Astrocyte (in vitro differentiated cells and primary cell): ENCODE measurements at regions not wholly inside any gene's neighbourhood (a gene's known extent, or its start where the extent isn't known, plus 50 kb on each side); places are given as distances from the start of the nearest gene placed in this dataset.
A peak's percentile ranks its signal among the peaks of the same experiment; 100 is the strongest.

Source experiments
- DNase-seq: peaks from one replicate; pipeline ENCODE4 v3.0.0-alpha.2; 2010; ENCODE audit warnings: low read depth
- FAIRE-seq: peaks from 2 replicates; lab custom pipeline; 2011; peaks lifted over from hg19 to GRCh38; lab: Jason Lieb, UNC
- H2AFZ ChIP-seq: 2 replicates; pipeline ENCODE4 v1.6.0; 2012; ENCODE audit warnings: low read depth, low read length, inconsistent platforms
- H3K27ac ChIP-seq: 2 replicates; pipeline ENCODE4 v1.5.1; 2011; ENCODE audit warnings: low read depth, low read length, inconsistent platforms
- H3K27me3 ChIP-seq: 2 replicates; pipeline ENCODE4 v1.6.0; 2011; ENCODE audit warnings: low read length, inconsistent platforms; ENCODE audit not compliant: insufficient read depth
- H3K36me3 ChIP-seq: 2 replicates; pipeline ENCODE4 v1.5.1; 2011; ENCODE audit warnings: low read length, inconsistent platforms; ENCODE audit not compliant: insufficient read depth
- H3K4me1 ChIP-seq: 2 replicates; pipeline ENCODE4 v1.5.1; 2011; ENCODE audit warnings: low read length, inconsistent platforms; ENCODE audit not compliant: insufficient read depth
- H3K4me2 ChIP-seq: 2 replicates; pipeline ENCODE4 v1.6.0; 2012; ENCODE audit warnings: low read length, inconsistent platforms
- H3K4me3 ChIP-seq: 2 replicates; pipeline ENCODE4 v1.5.1; 2011; ENCODE audit warnings: low read depth, mild to moderate bottlenecking, low read length, inconsistent platforms; ENCODE audit not compliant: insufficient read depth
- H3K79me2 ChIP-seq: 2 replicates; pipeline ENCODE4 v1.6.0; 2012; ENCODE audit warnings: mild to moderate bottlenecking, low read length, inconsistent platforms; ENCODE audit not compliant: insufficient read depth
- H3K9ac ChIP-seq: 2 replicates; pipeline ENCODE4 v1.6.0; 2012; ENCODE audit warnings: mild to moderate bottlenecking, low read length, inconsistent platforms
- H3K9me3 ChIP-seq: 2 replicates; pipeline ENCODE4 v1.5.1; 2012; ENCODE audit warnings: low read depth, mild to moderate bottlenecking, low read length, inconsistent platforms; ENCODE audit not compliant: insufficient read depth
- H4K20me1 ChIP-seq: 2 replicates; pipeline ENCODE4 v1.6.0; 2012; ENCODE audit warnings: low read length, inconsistent platforms; ENCODE audit not compliant: insufficient read depth
- H3K27ac Mint-ChIP-seq: one replicate; pipeline ENCODE4 v1.8.0; 2021; ENCODE audit warnings: mild to moderate bottlenecking, mixed read lengths; ENCODE audit not compliant: unreplicated experiment
- H3K27me3 Mint-ChIP-seq: one replicate; pipeline ENCODE4 v1.8.0; 2021; ENCODE audit warnings: low read depth, mixed read lengths; ENCODE audit not compliant: unreplicated experiment
- H3K36me3 Mint-ChIP-seq: one replicate; pipeline ENCODE4 v1.8.0; 2021; ENCODE audit warnings: low read depth, mixed read lengths; ENCODE audit not compliant: unreplicated experiment
- H3K4me1 Mint-ChIP-seq: one replicate; pipeline ENCODE4 v1.8.0; 2021; ENCODE audit warnings: low read depth, mixed read lengths; ENCODE audit not compliant: unreplicated experiment
- H3K4me3 Mint-ChIP-seq: one replicate; pipeline ENCODE4 v1.8.0; 2021; ENCODE audit warnings: mild to moderate bottlenecking, moderate library complexity, mixed read lengths; ENCODE audit not compliant: unreplicated experiment
- H3K9me3 Mint-ChIP-seq: one replicate; pipeline ENCODE4 v1.8.0; 2021; ENCODE audit warnings: mild to moderate bottlenecking, mixed read lengths; ENCODE audit not compliant: unreplicated experiment
- CTCF ChIP-seq: IDR thresholded peaks from 2 replicates; pipeline ENCODE4 v1.5.1; 2011; ENCODE audit warnings: low read depth, mild to moderate bottlenecking, inconsistent platforms, low read length, moderate library complexity; ENCODE audit not compliant: insufficient read depth
- EZH2 ChIP-seq: IDR thresholded peaks from 2 replicates; pipeline ENCODE4 v1.6.1; 2012; ENCODE audit warnings: mild to moderate bottlenecking, low read length, inconsistent platforms; ENCODE audit not compliant: insufficient read depth

GRCh38 chr1:232463225-232463624, 166.7 kb downstream of the SIPA1L2 start:
- Histone ChIP-seq H3K9ac (no peak overlapping the region), H3K27me3 (no peaks in the 10 kb centered on the region), H3K79me2 (peaks cover 2% of the 10 kb centered on the region), H3K4me1 (no peaks in the 10 kb centered on the region), H3K4me3 (no peak overlapping the region), H3K9me3 (no peaks in the 10 kb centered on the region), H2AFZ (no peak overlapping the region), H4K20me1 (no peaks in the 10 kb centered on the region), H3K27ac (no peak overlapping the region), H3K4me2 (no peak overlapping the region), H3K36me3 (no peaks in the 10 kb centered on the region)
- Mint-ChIP-seq H3K4me1 (peaks cover 24% of the 10 kb centered on the region), H3K27me3 (no peaks in the 10 kb centered on the region), H3K36me3 (peaks cover 19% of the 10 kb centered on the region), H3K4me3 (no peak overlapping the region), H3K9me3 (no peaks in the 10 kb centered on the region), H3K27ac (peak overlapping the region; percentile 84)
- TF ChIP-seq CTCF: no peak
- no peak for TF ChIP-seq EZH2
- no peak for FAIRE-seq
- peak; percentile 31 for DNase-seq

- TF ChIP-seq CTCF (no peak), EZH2 (no peak)
- Histone ChIP-seq H3K79me2 (peaks cover 2% of the 10 kb centered on the region), H3K4me3 (no peak overlapping the region), H4K20me1 (no peaks in the 10 kb centered on the region), H3K4me2 (no peak overlapping the region), H3K9me3 (no peaks in the 10 kb centered on the region), H3K9ac (no peak overlapping the region), H3K27me3 (no peaks in the 10 kb centered on the region), H3K27ac (no peak overlapping the region), H2AFZ (no peak overlapping the region), H3K4me1 (no peaks in the 10 kb centered on the region), H3K36me3 (no peaks in the 10 kb centered on the region)
- H3K9me3 Mint-ChIP-seq: no peaks in the 10 kb centered on the region
- no peaks in the 10 kb centered on the region for H3K27me3 Mint-ChIP-seq
- peaks cover 14% of the 10 kb centered on the region for H3K36me3 Mint-ChIP-seq
- DNase-seq: no peak
- no peak overlapping the region for H3K4me3 Mint-ChIP-seq
- peaks cover 24% of the 10 kb centered on the region for H3K4me1 Mint-ChIP-seq
- H3K27ac Mint-ChIP-seq: peak overlapping the region; percentile 84
- FAIRE-seq: no peak
Measured at GRCh38 chr1:232462213-232462612, 167.7 kb downstream of the SIPA1L2 start.

GRCh38 chr1:232459826-232460225, 170.1 kb downstream of the SIPA1L2 start:
- no peaks in the 10 kb centered on the region for H3K36me3 ChIP-seq
- peaks cover 2% of the 10 kb centered on the region for H3K79me2 ChIP-seq
- H3K27me3 Mint-ChIP-seq: no peaks in the 10 kb centered on the region
- H3K9ac ChIP-seq: no peak overlapping the region
- H3K27me3 ChIP-seq: no peaks in the 10 kb centered on the region
- peak overlapping the region; percentile 81 for H3K27ac Mint-ChIP-seq
- FAIRE-seq (no peak), DNase-seq (no peak)
- H2AFZ ChIP-seq: no peak overlapping the region
- peaks cover 24% of the 10 kb centered on the region for H3K4me1 Mint-ChIP-seq
- no peak overlapping the region for H3K27ac ChIP-seq
- no peak overlapping the region for H3K4me3 ChIP-seq
- no peaks in the 10 kb centered on the region for H4K20me1 ChIP-seq
- no peaks in the 10 kb centered on the region for H3K9me3 ChIP-seq
- H3K9me3 Mint-ChIP-seq: no peaks in the 10 kb centered on the region
- TF ChIP-seq CTCF (no peak), EZH2 (no peak)
- H3K36me3 Mint-ChIP-seq: peaks cover 8% of the 10 kb centered on the region
- H3K4me2 ChIP-seq: no peak overlapping the region
- no peak overlapping the region for H3K4me3 Mint-ChIP-seq
- no peaks in the 10 kb centered on the region for H3K4me1 ChIP-seq
